ENCODE measurements at regions not wholly inside any gene's neighbourhood (a gene's known extent, or its start where the extent isn't known, plus 50 kb on each side); places are given as distances from the start of the nearest gene placed in this dataset.
"Not testable (repeated sequence)": the region's sequence is repeated elsewhere in the genome, so short reads cannot be mapped to it uniquely, and the experiment has no call there.

- no peak for TF ChIP-seq POLR2A (IDR thresholded peaks at IDR 0.05)
- TF ChIP-seq CTCF (IDR thresholded peaks at IDR 0.05) = no peak
- Histone ChIP-seq H3K4me1 (no peaks in the 10 kb centered on the region), H3K27me3 (no peaks in the 10 kb centered on the region), H3K36me3 (no peaks in the 10 kb centered on the region), H3K27ac (no peak overlapping the region), H3K4me3 (no peak overlapping the region), H3K9me3 (no peaks in the 10 kb centered on the region)
- DNase-seq = no peak
Measured at GRCh38 chr12:114605918-114606317, 78.1 kb downstream of the TBX3 start.

- no peak for DNase-seq
- no peaks in the 10 kb centered on the region for H3K27me3 ChIP-seq
Measured at GRCh38 chr12:114604606-114605005, 79.4 kb downstream of the TBX3 start.

GRCh38 chr12:114600584-114600983, 83.4 kb downstream of the TBX3 start:
- not testable (repeated sequence) for DNase-seq, H3K36me3 ChIP-seq, H3K27me3 ChIP-seq, H3K9me3 ChIP-seq, H3K27ac ChIP-seq, H3K4me3 ChIP-seq, H3K4me1 ChIP-seq

More at GRCh38 chr12:114604606-114605005, 79.4 kb downstream of the TBX3 start:
- no peaks in the 10 kb centered on the region for H3K9me3 ChIP-seq
- no peak overlapping the region for H3K27ac ChIP-seq
- no peaks in the 10 kb centered on the region for H3K4me1 ChIP-seq
- TF ChIP-seq CTCF (IDR thresholded peaks at IDR 0.05) (no peak), POLR2A (IDR thresholded peaks at IDR 0.05) (no peak)
- no peaks in the 10 kb centered on the region for H3K36me3 ChIP-seq
- no peak overlapping the region for H3K4me3 ChIP-seq

- H3K27ac ChIP-seq = no peak overlapping the region
- no peaks in the 10 kb centered on the region for H3K9me3 ChIP-seq
- H3K4me1 ChIP-seq = no peaks in the 10 kb centered on the region
- H3K4me3 ChIP-seq = no peak overlapping the region
- no peaks in the 10 kb centered on the region for H3K27me3 ChIP-seq
- TF ChIP-seq CTCF (IDR thresholded peaks at IDR 0.05) = no peak
- TF ChIP-seq POLR2A (IDR thresholded peaks at IDR 0.05) = no peak
- H3K36me3 ChIP-seq = no peaks in the 10 kb centered on the region
- no peak for DNase-seq
Measured at GRCh38 chr12:114598111-114598510, 85.9 kb downstream of the TBX3 start.

- no peak overlapping the region for H3K4me3 ChIP-seq
- H3K27me3 ChIP-seq = no peaks in the 10 kb centered on the region
- no peak for DNase-seq
- H3K36me3 ChIP-seq = no peaks in the 10 kb centered on the region
- no peaks in the 10 kb centered on the region for H3K9me3 ChIP-seq
- no peak overlapping the region for H3K27ac ChIP-seq
- no peaks in the 10 kb centered on the region for H3K4me1 ChIP-seq
- TF ChIP-seq CTCF (IDR thresholded peaks at IDR 0.05) (no peak), POLR2A (IDR thresholded peaks at IDR 0.05) (no peak)
Measured at GRCh38 chr12:114592946-114593345, 91.0 kb downstream of the TBX3 start.

- DNase-seq = no peak
- no peaks in the 10 kb centered on the region for H3K36me3 ChIP-seq
- no peaks in the 10 kb centered on the region for H3K9me3 ChIP-seq
- no peaks in the 10 kb centered on the region for H3K27me3 ChIP-seq
- H3K4me3 ChIP-seq = no peak overlapping the region
- no peak overlapping the region for H3K27ac ChIP-seq
- H3K4me1 ChIP-seq = no peaks in the 10 kb centered on the region
- TF ChIP-seq POLR2A (IDR thresholded peaks at IDR 0.05) (no peak), CTCF (IDR thresholded peaks at IDR 0.05) (no peak)
Measured at GRCh38 chr12:114588061-114588460, 95.9 kb downstream of the TBX3 start.
